GM18861 (cell line): ENCODE measurements at regions not wholly inside any gene's neighbourhood (a gene's known extent, or its start where the extent isn't known, plus 50 kb on each side); places are given as distances from the start of the nearest gene placed in this dataset.

Experiments used
- ATAC-seq: cut with Tn5 transposase; IDR thresholded peaks from one replicate; pipeline ENCODE4 v1.9.1; 2021; ENCODE audit not compliant: unreplicated experiment

DNA sequence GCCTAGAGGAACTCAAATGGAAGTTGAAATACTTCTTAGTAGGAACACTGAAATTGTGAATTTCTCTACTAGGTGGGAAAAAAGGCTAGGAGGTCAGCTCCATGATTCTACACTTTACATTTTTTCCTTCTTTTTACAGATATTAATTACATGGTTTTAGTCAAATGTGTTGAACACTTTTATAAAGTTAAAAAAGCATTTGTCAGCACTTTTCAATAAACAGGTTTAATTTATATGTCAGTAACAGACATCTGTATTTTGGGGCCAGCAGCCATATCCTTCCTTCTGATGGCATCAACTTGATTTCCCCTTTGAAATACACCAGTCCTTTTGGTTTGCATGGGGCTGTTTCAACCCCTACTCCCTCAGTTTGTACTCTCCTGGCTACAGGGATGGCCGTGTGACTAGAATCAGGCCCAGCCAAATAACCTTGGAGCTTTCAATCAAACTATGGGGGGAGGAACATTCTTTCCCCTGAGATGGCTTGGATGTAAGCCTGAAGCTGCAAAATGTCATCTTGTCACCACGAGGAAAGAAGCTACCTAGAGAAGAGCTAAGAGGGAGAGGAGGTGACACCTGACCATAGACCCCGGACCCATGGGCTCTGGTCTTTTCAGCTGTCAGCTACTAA lies 171.0 kb upstream of the NEBL start:
- no peak for ATAC-seq

- no peak for ATAC-seq
Observed at GRCh38 chr10:21065621-21066248, 168.6 kb upstream of the NEBL start.

DNA sequence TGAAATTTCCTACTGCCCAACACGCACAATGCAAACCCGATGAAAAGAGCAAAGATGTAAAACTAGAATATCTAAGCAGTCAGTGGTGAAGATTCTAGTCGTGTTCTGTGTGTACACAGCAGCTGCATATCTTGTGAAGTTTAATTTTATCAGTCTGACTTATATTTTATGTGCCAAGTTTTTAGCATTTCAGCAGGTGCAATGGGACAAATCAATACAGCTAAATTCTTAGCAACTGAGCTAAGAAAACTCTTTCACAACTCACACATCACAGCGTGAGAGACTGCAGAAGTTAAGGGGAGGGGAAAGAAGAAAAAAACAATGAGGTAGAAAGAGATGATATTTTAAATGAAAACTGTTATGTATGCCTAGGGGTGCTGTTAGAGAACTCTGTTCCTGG lies 164.9 kb upstream of the NEBL start:
- ATAC-seq = no peak

- ATAC-seq = no peak
Observed at GRCh38 chr10:21061184-21061583, 164.1 kb upstream of the NEBL start.

GRCh38 chr10:21060626-21061025 lies 163.5 kb upstream of the NEBL start:
- no peak for ATAC-seq

DNA sequence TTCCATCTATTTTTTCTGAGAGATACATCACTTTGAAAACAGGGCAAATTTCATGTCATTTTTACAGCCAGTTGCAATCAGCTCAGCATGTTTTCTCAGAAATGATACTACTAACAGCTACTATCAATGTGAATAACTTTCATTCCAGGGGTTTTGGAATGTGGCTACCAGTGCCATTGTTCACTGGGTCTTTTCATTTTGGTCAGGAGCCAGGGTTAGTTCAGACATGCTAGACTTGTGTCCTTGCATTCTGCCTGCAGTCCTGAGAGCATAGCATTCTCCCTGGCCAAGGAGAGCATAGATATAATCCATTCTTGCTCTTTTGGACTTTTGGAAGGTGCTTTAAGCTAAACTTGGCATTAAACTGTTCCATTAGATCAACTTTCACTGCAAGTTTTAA lies 160.9 kb upstream of the NEBL start:
- no peak for ATAC-seq

DNA sequence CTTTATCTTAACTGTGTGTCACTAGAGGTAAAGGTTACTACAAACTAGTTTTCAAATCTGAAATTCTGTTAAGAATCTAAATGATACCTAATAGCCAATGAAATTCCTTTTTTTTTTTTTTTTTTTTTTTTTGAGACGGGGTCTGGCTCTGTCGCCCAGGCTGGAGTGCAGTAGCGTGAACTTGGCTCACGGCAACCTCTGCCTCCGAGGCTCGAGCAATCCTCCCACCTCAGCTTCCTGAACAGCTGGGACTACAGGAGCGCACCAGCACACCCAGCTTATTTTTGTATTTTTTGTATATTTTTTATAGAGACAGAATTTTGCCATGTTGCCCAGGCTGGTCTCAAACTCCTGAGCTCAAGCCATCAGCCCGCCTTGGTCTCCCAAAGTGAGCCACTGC lies 160.3 kb upstream of the NEBL start:
- no peak for ATAC-seq

- ATAC-seq = no peak
Observed at GRCh38 chr10:21056461-21056860, 159.3 kb upstream of the NEBL start.

- no peak for ATAC-seq
Observed at GRCh38 chr10:21055339-21056135, 158.4 kb upstream of the NEBL start.

DNA sequence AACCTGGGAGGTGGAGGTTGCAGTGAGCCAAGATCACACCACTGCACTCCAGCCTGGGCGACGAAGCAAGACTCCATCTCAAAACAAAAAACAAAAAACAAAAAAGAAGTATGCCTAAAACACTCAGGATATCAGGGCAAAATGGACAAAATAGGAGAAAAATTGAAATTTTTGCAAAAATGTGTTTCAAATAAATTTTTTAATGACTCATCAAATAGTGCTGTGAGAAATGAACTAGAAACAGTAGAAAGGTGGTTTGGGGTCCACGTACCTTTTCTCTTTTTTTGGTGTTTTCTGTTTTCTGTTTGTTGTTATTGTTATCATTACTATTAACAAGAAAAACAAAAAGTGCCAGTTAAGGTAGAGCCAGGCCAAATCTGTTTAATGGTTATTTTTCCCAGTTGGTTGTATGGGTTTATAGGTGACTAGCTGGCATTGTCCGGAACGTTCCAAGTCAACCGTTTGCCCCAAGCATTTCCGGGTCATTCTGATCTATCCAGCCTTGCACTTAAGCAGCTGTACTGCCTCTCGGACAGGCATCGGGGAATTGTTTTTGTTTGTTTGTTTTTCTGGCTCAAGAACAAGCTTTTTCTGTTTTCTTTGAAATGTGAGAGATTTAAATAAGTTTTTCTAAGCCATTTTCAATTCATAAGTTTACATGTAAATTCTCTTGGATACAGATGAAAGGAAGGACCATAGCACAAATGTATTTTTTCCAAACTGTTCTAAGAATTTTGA lies 157.0 kb upstream of the NEBL start:
- ATAC-seq = no peak

DNA sequence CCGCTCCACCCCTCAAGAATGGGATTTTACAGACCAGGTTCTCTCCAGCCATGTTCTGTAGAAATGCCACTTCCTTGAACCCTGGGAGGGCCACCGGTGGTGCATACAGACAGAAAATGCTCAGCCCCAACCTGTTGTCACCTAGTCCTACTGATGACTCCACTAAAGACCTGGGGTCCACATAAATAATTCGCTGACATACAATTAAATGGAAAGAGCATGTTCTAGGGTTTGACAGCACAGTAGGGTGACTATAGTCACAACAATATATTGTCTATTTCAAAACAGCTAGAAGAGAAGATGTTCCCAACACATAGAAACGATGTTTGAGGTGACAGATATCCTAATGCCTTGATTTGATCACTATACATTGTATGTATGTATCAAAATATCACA lies 155.6 kb upstream of the NEBL start:
- no peak for ATAC-seq

DNA sequence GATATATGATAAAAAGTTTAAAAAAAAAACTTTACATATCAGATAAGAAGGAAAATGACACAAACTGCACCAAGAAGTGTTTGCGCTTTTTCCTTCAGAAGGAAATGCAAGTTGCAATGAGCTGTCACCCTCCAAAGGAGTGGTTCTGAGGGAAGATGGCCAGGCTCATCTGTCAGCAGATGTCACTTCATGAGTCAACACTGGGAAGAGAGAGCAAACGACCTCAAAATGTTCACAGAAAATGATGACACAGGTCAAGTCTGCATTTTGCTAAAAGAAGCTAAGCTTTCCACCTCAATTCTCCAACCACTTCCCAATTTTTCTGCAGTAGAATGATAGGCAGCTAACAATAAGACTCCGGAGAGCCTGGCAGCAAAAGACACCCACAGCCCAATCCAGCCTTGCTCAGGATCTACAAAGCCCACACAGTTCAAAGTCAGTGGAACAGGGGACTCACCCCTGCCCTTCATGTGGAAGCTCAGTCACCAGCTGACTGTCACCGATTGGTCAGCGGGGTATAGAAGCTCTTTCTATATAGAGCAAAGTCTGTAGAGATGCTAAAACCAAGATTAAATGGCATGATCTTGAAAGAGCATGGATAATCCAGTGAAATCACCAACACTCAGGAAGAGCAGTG lies 155.1 kb upstream of the NEBL start:
- ATAC-seq = no peak

GRCh38 chr10:21049482-21049881 lies 152.4 kb upstream of the NEBL start:
- no peak for ATAC-seq

- no peak for ATAC-seq
Observed at GRCh38 chr10:21048068-21048467, 151.0 kb upstream of the NEBL start.

- no peak for ATAC-seq
Observed at GRCh38 chr10:21047511-21047910, 150.4 kb upstream of the NEBL start.

DNA sequence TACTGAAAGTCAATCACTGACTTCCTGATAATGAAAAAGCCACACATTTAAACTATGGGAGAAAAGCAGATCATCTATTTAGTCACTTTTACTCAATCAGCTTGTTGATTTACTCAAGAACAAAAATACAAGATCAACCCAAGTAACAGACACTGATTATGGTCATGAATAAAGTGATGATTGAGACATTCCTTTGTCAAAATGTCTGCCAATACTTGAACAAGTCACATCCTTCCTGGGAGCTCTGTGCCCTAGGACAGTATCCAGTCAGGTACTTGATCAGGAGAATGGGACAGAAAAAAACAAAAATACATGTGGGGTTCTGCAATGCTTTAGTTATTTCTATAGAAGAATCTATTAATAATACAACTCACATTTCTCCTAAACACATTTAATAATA lies 150.0 kb upstream of the NEBL start:
- no peak for ATAC-seq

- ATAC-seq = no peak
Observed at GRCh38 chr10:21043044-21043443, 145.9 kb upstream of the NEBL start.

DNA sequence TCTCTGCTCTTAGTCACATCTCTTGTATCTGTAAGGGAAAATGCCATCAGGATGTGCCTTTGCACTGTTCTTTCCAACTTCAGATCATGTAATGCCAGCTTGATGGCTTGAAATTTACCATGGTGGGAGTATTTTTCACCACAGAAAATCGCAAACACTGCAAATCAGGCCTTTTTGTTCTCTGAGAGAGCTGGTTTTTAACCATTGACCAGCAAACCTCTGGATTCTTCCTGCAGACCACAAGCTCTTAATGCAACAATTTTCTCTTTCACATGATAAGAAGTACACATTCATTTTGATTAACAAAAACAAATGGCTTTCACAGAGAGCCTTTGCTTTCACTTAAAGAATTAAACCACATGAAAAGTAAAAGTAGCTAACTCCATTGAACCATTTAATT lies 145.4 kb upstream of the NEBL start:
- ATAC-seq = no peak

DNA sequence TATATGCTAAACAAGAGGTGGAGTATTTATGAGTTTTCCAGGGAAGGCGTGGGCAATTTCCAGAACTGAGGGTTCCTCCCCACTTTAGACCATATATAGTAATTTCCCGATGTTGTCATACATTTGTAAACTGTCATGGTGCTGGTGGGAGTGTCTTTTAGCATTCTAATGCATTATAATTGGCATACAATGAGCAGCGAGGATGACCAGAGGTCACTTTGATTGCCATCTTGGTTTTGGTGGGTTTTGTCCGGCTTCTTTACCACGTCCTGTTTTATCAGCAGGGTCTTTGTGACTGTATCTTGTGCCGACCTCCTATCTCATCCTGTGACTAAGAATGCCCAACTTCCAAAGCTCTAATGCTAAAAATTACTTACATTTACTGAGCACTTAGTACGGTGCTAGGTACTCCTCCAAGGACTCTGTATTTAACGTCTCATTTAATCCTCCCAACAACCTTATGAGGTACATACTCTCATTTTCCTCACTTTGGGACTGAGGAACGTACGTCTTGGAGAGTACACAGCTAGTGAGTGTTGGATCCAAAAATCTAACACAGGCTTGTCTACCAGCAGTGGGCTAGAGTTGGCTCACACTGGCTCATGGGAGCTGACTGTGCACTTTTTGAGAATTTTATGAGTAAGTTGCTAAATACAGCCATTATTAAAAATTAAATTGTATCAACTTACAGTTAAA lies 144.8 kb upstream of the NEBL start:
- ATAC-seq = no peak

GRCh38 chr10:21039721-21040120 lies 142.6 kb upstream of the NEBL start:
- no peak for ATAC-seq

GRCh38 chr10:21036757-21037156 lies 139.6 kb upstream of the NEBL start:
- no peak for ATAC-seq
